HCEC 1CT (cell line): ENCODE measurements at regions not wholly inside any gene's neighbourhood (a gene's known extent, or its start where the extent isn't known, plus 50 kb on each side); places are given as distances from the start of the nearest gene placed in this dataset.
"Not testable (repeated sequence)": the region's sequence is repeated elsewhere in the genome, so short reads cannot be mapped to it uniquely, and the experiment has no call there.

Experiments
- DNase-seq: peaks from one replicate; pipeline ENCODE4 v3.0.0-alpha.2; 2017

GRCh38 chr14:43525658-43526057 lies 981.4 kb downstream of the FSCB start:
- no peak for DNase-seq

- DNase-seq: no peak
Observed at GRCh38 chr14:43522901-43523300, 984.2 kb downstream of the FSCB start.

GRCh38 chr14:43522191-43522590 lies 984.9 kb downstream of the FSCB start:
- DNase-seq: no peak

DNA sequence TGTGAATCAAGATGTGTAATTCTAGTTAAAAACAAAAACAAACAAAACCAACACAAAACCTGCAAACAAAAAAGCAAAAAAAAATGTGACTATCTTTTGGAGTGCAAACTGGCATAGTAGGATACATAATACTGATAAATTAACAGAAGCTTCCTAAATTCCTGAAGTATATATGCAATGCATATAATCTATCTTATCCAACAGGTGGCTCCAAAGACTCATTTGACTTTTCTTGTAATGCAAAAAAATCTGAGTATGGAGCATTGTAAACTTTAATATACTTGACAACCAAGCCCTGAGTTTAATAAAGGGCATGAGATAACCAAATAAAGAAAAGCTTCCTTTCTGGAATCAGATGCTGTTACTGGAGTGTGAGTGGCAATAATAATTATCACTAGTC lies 1003.6 kb downstream of the FSCB start:
- DNase-seq: no peak

- not testable (repeated sequence) for DNase-seq
Observed at GRCh38 chr14:43492359-43492758, 1014.7 kb downstream of the FSCB start.

DNA sequence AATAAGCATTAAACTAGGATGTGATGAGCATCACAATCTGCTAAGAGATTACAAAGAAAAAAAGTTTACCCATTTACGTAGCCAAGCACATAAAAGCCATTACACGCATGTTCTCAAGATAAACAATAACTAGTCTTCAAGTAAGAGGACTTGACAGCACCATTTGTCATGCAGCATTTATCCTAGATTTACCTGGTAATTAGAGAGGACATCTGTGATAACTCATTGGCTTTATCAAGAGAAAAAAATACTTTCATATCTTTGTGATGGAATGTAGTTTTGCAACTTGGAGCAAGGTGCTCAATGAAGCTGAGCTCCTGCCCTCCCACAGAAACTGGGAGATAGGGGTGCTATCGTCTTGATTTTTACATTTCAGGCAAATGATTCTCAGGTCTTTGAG lies 1023.7 kb downstream of the FSCB start:
- DNase-seq: no peak

DNA sequence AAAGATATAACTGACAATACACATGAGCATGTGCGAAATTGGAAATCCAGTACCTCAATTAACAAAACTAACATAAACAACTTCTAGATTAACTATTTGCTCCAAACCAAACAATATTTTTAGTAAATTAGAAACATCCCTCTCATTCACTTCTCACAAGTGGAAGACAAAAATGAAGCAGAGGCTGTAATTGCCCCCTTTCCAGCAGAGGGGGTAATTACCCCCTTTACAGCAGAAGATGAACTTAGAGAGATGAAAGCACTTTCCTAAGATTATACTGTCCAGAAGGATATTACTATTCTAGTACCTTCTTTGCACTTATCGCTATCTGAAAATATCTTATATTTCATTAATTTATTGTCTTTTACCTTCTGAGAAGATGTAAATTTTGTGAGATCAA lies 1025.2 kb downstream of the FSCB start:
- no peak for DNase-seq

GRCh38 chr14:43480976-43481375 lies 1026.1 kb downstream of the FSCB start:
- DNase-seq: no peak

DNA sequence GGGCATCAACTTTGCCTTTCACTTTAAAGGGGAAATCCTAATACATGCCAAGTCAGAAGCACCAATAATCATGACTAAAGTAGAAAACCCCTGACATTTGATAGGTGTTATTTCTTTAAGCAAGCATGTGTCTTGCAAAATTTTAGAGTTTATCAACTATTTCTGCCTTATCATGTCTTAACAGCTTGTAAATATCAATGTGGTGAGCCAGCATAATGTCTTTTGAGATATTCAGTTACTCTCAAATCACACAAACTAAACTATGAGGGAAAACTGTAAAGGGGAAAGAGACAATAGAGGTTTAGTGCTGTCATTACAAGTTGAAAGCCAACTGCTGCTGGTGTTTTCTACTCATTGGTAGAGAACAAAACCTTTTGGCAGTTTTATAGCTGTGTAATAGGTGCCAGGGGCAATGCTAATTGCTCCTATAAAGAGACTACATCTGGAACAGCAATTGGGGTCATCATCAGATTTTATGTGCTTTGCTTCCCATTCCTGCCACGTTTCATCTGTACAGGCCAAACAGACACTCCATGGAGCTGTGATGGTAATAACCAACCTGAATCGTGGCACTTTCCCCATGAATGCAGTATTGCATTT lies 1027.4 kb downstream of the FSCB start:
- DNase-seq: no peak

- no peak for DNase-seq
Observed at GRCh38 chr14:43476822-43477221, 1030.3 kb downstream of the FSCB start.

GRCh38 chr14:43475757-43476156 lies 1031.3 kb downstream of the FSCB start:
- DNase-seq: no peak

DNA sequence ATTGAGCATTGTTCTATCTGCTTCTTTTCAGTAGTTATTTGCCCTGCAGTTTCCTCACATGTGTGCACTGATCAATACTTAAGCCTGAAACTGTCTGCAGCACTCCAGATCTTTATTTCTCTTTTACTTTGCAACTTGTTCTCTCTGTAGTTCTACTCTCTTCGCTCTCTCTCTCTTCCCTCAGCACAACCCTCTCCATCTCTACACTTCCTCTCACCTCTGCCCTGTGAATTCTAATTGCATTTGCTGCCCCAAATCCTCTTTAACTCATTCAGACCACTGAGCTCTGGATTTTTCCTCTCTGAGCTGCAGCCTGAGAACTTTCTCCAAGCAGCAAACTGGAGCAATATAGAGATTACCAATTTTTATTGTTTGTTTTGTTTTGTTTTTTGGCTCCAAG lies 1035.5 kb downstream of the FSCB start:
- DNase-seq: no peak

DNA sequence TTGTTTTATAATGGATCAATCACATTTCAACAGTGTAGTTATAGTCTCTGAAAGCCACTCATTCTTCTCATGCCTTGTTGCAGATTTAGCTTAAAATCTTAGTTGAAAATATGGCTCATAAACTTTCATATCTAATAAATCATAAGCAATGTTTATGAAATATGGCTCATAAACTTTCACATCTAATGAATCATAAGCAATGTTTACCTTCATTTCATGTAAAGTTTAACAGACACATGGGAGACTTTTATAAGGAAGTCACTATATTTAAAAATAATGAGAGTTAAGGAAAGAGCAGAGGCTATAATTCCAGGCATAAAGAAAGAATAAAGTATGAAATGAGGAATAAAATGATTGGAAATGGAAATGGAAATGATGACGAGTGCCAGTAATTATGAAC lies 1042.1 kb downstream of the FSCB start:
- DNase-seq: no peak

DNA sequence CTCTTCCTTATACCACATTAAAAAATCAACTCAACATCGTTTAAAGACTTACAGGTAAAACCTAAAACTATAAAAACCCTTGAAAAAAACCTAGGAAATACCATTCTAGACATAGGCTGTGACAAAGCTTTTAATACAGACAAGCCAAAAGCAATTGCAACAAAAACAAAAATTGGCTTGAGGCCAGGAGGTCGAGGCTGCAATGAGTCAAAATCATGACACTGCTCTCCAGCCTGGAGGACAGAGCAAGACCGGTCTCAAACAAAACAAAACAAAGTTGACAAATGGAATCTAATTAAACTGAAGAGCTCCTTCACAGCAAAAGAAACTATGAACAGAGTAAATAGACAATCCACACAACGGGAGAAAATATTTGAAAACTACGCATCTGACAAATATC lies 1057.8 kb downstream of the FSCB start:
- no peak for DNase-seq

GRCh38 chr14:43438056-43438455 lies 1069.0 kb downstream of the FSCB start:
- no peak for DNase-seq

DNA sequence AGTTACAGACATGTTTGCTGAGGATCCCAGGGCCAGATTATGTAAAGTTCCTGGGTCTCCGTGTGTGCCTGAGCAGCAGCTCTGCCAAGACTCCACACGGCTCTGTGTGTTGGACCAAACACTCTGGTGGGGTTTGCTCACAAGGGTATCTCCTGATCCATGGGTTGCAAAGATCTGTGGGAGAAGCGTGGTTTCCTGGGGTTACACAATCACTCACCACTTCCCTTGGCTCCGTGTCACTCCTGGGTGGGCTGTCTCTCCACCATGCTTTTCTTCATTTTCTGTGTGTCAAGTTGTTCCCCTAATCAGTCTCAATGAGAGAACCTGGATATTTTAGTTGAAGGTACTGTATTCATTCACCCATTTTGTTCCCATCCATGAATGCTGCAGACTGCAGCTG lies 1088.8 kb downstream of the FSCB start:
- no peak for DNase-seq

DNA sequence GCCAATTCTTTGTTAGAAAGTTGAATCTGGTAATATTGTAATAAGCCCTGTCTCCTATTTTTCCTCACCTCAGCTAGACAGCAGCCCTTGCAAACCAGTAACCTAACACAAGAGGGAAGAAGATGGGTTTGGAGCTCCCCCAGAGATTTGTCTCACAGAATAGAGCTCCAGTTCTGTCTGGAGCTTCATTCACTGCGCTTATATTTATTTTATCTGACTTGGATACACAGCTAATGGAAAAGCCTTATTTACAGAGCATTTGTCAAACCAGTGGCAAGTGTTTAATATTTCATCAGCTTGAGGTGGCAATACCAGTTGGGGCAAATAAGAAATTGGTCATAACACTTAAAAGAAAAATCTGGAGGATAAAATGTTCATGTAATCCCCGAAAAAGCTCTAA lies 1094.0 kb downstream of the FSCB start:
- no peak for DNase-seq

DNA sequence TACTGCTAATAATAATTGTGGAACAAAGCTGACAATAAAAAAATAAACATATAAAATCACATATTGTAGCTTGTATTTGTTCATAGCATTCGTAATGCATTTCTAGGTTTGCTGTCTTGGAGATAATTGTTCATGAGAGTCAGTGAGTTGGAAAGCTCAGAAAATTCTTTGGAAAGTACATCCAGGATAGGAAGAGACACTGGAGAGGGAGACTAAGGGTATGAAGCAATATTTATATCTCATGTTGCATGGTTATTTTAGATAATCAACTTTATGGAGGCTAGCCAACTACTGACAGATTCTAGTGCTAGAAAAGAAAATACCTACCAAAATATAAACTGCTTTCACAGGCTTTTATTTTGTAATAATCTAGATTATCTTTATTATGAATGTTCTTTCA lies 1095.2 kb downstream of the FSCB start:
- DNase-seq: no peak

DNA sequence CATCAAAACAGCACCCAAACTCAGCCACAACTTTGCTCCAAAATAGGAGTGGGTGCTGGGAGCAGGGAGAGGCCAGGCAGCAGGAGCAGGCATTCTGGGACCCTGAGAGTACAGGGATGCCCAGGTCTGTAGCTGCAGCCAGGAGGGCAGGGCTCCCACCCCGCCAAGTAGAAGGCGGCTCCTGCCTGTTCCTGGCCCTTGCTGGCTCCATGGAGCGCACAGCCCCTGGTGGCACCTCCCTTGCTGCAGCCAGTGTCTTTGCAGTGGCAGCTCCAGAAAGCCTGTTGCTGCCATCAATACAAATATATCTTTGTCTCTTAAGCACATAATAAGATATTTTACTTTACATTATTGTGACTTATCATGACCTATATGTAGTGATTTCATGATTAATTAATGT lies 1096.5 kb downstream of the FSCB start:
- DNase-seq: no peak

GRCh38 chr14:43408472-43408871 lies 1098.6 kb downstream of the FSCB start:
- DNase-seq: no peak

DNA sequence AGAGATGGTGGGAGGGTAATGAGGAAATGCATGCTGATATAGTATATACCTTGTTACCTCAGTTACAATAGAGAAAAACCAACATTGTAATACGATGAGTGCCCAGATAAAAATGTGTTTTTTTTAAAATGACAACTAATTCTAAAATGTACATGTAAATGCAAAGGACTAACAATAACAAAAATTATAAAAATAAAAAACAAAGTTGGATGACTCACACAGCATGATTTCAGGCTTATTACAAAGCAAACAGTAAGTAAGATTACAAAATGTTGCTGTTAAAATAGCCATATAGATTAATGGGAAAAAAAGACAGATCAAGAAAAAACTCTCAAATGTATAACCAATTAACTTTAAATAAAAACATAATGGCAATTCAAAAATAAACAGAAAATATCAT lies 1099.4 kb downstream of the FSCB start:
- no peak for DNase-seq

GRCh38 chr14:43406931-43407330 lies 1100.2 kb downstream of the FSCB start:
- no peak for DNase-seq

- DNase-seq: no peak
Observed at GRCh38 chr14:43399289-43399688, 1107.8 kb downstream of the FSCB start.

DNA sequence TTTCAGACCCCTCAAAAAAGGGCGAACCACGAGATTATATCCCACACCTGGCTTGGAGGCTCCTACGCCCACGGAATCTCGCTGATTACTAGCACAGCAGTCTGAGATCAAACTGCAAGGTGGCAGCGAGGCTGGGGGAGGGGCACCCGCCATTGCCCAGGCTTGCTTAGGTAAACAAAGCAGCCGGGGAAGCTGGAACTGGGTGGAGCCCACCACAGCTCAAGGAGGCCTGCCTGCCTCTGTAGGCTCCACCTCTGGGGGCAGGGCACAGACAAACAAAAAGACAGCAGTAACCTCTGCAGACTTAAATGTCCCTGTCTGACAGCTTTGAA lies 1136.6 kb downstream of the FSCB start:
- not testable (repeated sequence) for DNase-seq

GRCh38 chr14:43369710-43370564 lies 1137.1 kb downstream of the FSCB start:
- DNase-seq: no peak
